Naive thymus-derived CD4-positive, alpha-beta T cell (primary cell): ENCODE measurements at regions not wholly inside any gene's neighbourhood (a gene's known extent, or its start where the extent isn't known, plus 50 kb on each side); places are given as distances from the start of the nearest gene placed in this dataset.

Source experiments
- ATAC-seq: fragments of 150-1000 bp; cut with Tn5 transposase; 2 replicates; pipeline ENCODE4 v1.10.0; 2021; ENCODE audit warnings: mild to moderate bottlenecking, moderate library complexity
- CTCF ChIA-PET: fragments of 350-600 bp; sonication (Branson Sonifier 250); formaldehyde crosslinking; loops from one replicate; lab custom pipeline; 2021; ENCODE audit warnings: antibody characterized with exemption; lab: Charles Lee
- POLR2A ChIA-PET: fragments of 350-600 bp; sonication (Branson Sonifier 250); formaldehyde crosslinking; loops from one replicate; lab custom pipeline; 2021; ENCODE audit warnings: antibody characterized with exemption, inconsistent platforms; lab: Charles Lee
- DNase-seq, 9 donors: peaks; one replicate each; pipeline versions ENCODE4 v3.0.0 to v3.0.0-alpha.2; 2020 to 2022; ENCODE audit warnings: mixed read lengths in 1 of 9
- H3K27ac ChIP-seq: one replicate; pipeline ENCODE4 v1.7.0; 2013; ENCODE audit warnings: mild to moderate bottlenecking, low read depth, low read length, moderate library complexity
- H3K27me3 ChIP-seq, 2 donors: one replicate each; pipeline ENCODE4 v1.7.0; 2013; ENCODE audit warnings: low read length in 2 of 2, mild to moderate bottlenecking in 2 of 2, moderate library complexity in 2 of 2; ENCODE audit not compliant: control insufficient read depth in 2 of 2, insufficient read depth in 2 of 2
- H3K36me3 ChIP-seq, 3 experiments: 1 replicate in 2 of 3; 2 replicates in 1 of 3; pipeline ENCODE4 v1.7.0; 2013; ENCODE audit warnings: low read length in 3 of 3, mild to moderate bottlenecking in 3 of 3, moderate library complexity in 1 of 3; ENCODE audit not compliant: insufficient read depth in 3 of 3, control insufficient read depth in 2 of 3
- H3K4me1 ChIP-seq, 2 donors: one replicate each; pipeline ENCODE4 v1.7.0; 2013; ENCODE audit warnings: low read length in 2 of 2, mild to moderate bottlenecking in 2 of 2, moderate library complexity in 1 of 2; ENCODE audit not compliant: control insufficient read depth in 2 of 2, insufficient read depth in 2 of 2
- H3K4me3 ChIP-seq: 2 replicates; pipeline ENCODE4 v1.7.0; 2013; ENCODE audit warnings: mild to moderate bottlenecking, low read length
- H3K9me3 ChIP-seq, 3 experiments: 1 replicate in 2 of 3; 2 replicates in 1 of 3; pipeline ENCODE4 v1.7.0; 2013; ENCODE audit warnings: low read length in 3 of 3; ENCODE audit not compliant: control insufficient read depth in 2 of 3
- H3K27ac Mint-ChIP-seq, 9 donors: one replicate each; pipeline ENCODE4 v1.8.0; 2020 to 2022; ENCODE audit warnings: mixed read lengths in 9 of 9, mild to moderate bottlenecking in 8 of 9, moderate library complexity in 5 of 9, inconsistent platforms in 2 of 9
- H3K27me3 Mint-ChIP-seq, 5 donors: one replicate each; pipeline ENCODE4 v1.8.0; 2021 to 2022; ENCODE audit warnings: mixed read lengths in 5 of 5, mild to moderate bottlenecking in 1 of 5
- H3K36me3 Mint-ChIP-seq, 5 donors: one replicate each; pipeline ENCODE4 v1.8.0; 2020 to 2022; ENCODE audit warnings: mixed read lengths in 5 of 5, mild to moderate bottlenecking in 3 of 5, inconsistent platforms in 1 of 5
- H3K4me1 Mint-ChIP-seq, 7 donors: one replicate each; pipeline ENCODE4 v1.8.0; 2020 to 2022; ENCODE audit warnings: mixed read lengths in 7 of 7, mild to moderate bottlenecking in 3 of 7, inconsistent platforms in 1 of 7
- H3K4me3 Mint-ChIP-seq, 10 donors: one replicate each; pipeline ENCODE4 v1.8.0; 2020 to 2022; ENCODE audit warnings: mild to moderate bottlenecking in 10 of 10, mixed read lengths in 10 of 10, moderate library complexity in 6 of 10, inconsistent platforms in 2 of 10
- H3K9me3 Mint-ChIP-seq, 11 donors: one replicate each; pipeline ENCODE4 v1.8.0; 2020 to 2022; ENCODE audit warnings: mixed read lengths in 11 of 11, mild to moderate bottlenecking in 4 of 11, inconsistent platforms in 1 of 11, moderate library complexity in 1 of 11
- intact Hi-C, 2 donors: fragments of 100-400 bp; cut with micrococcal nuclease; formaldehyde crosslinking; loops; one replicate each; pipeline ENCODE4 v1.15.1; 2023

DNA sequence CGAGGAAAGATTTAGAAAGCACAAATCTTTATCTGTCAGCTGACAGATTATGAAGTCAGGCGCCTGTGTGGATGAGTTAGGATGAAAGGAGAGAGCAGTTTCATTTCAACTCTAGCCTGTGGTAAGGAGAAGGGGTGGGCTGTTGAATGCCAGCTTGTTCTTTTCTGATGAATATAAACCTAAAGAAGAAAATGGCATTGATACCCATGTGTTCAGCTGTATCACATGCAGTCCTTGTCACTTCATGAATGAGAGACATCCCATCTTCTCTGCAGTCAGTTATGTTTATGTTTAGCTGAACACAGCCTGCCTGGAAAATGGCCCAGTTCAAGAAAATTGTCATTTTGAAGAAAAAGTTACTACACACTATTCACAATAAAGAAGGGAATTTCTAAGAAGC is 345.7 kb upstream of the RBMS3 start:
- Histone ChIP-seq H3K27me3 (no peaks in the 10 kb centered on the region), H3K4me3 (no peak overlapping the region), H3K9me3 (no peaks in the 10 kb centered on the region), H3K4me1 (no peaks in the 10 kb centered on the region), H3K36me3 (no peaks in the 10 kb centered on the region), H3K27ac (no peak overlapping the region)
- POLR2A ChIA-PET, result no interaction called here
- no peaks in the 10 kb centered on the region for H3K27me3 Mint-ChIP-seq
- CTCF ChIA-PET, result no interaction called here
- intact Hi-C loops, result loop anchor here in 1 of 2 donors (5.0 kb wide), 1 partner anchor 347 kb away; the partner anchor contains the start of gene RBMS3
- DNase-seq (no peak), ATAC-seq (no peak)
- peak overlapping the region in 1 of 10 donors; percentile 78 for H3K4me3 Mint-ChIP-seq
- H3K36me3 Mint-ChIP-seq, result peaks cover 0 to 14% (median 0%) of the 10 kb centered on the region in 5 donors
- H3K9me3 Mint-ChIP-seq, result peaks cover 0 to 4% (median 0%) of the 10 kb centered on the region in 11 donors
- H3K4me1 Mint-ChIP-seq, result peaks cover 0 to 40% (median 0%) of the 10 kb centered on the region in 7 donors
- H3K27ac Mint-ChIP-seq, result peak overlapping the region in 1 of 9 donors; percentile 84

DNA sequence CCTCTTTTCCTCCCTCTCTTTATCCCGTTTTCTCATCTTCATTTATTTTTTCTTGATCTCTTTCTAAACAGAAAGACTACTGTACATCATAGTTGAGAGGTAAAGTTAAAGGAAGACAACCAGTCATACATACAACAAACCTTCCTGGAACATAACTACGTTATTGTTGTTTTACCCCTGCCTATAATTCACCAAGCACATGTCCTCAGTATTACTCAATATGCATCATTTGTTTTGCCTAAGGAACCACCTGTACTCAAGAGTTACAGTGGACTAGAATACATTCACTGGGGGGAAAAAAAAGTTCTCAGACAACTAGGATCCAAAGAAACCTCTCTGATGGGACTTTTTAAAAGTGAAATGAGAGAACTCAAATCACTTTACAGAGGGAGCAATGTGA is 344.7 kb upstream of the RBMS3 start:
- peak overlapping the region in 1 of 10 donors; percentile 51 for H3K4me3 Mint-ChIP-seq
- Histone ChIP-seq H3K4me1 (no peaks in the 10 kb centered on the region), H3K36me3 (no peaks in the 10 kb centered on the region), H3K4me3 (no peak overlapping the region), H3K27ac (no peak overlapping the region), H3K27me3 (no peaks in the 10 kb centered on the region), H3K9me3 (no peaks in the 10 kb centered on the region)
- no peak for ATAC-seq
- intact Hi-C loops, result loop anchor here in 1 of 2 donors (5.0 kb wide), 1 partner anchor 346 kb away; the partner anchor contains the start of gene RBMS3
- peaks cover 0 to 9% (median 0%) of the 10 kb centered on the region in 5 donors for H3K36me3 Mint-ChIP-seq
- H3K27ac Mint-ChIP-seq, result peak overlapping the region in 1 of 9 donors; percentile 10
- CTCF ChIA-PET, result no interaction called here
- H3K9me3 Mint-ChIP-seq, result peaks cover 0 to 3% (median 0%) of the 10 kb centered on the region in 11 donors
- POLR2A ChIA-PET, result no interaction called here
- DNase-seq, result no peak
- peaks cover 0 to 44% (median 0%) of the 10 kb centered on the region in 7 donors for H3K4me1 Mint-ChIP-seq
- H3K27me3 Mint-ChIP-seq, result no peaks in the 10 kb centered on the region

DNA sequence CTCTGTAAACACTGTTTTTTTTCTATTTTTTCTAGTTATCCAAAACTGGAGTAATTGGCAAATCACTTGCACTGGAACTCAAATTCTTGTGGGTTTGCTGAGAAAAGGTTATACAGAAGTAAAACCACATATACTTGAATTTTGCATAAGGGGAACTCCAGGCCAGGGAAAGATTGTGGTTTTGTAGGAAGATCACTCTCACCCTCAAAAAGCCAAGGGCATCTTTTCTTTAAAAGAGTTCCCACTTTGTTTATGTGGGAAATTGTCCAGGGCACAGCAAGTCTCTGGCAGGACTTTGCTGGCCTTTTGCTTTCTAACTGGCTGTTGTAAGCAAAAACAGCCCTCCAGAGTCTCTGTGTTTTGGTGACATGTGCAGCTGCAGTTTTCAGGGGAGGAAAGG is 340.3 kb upstream of the RBMS3 start:
- H3K27ac Mint-ChIP-seq, result no peak overlapping the region
- Histone ChIP-seq H3K9me3 (no peaks in the 10 kb centered on the region), H3K36me3 (no peaks in the 10 kb centered on the region), H3K4me3 (no peak overlapping the region), H3K27ac (no peak overlapping the region), H3K4me1 (no peaks in the 10 kb centered on the region), H3K27me3 (no peaks in the 10 kb centered on the region)
- ChIA-PET POLR2A (no interaction called here), CTCF (no interaction called here)
- H3K4me3 Mint-ChIP-seq, result peak overlapping the region in 1 of 10 donors; percentile 55
- peaks cover 0 to 28% (median 0%) of the 10 kb centered on the region in 7 donors for H3K4me1 Mint-ChIP-seq
- ATAC-seq (no peak), DNase-seq (no peak)
- H3K9me3 Mint-ChIP-seq, result peaks cover 0 to 2% (median 0%) of the 10 kb centered on the region in 11 donors
- intact Hi-C loops, result loop anchor here in 1 of 2 donors (10.0 kb wide), 1 partner anchor 244 kb away; no protein-coding TSS in a partner anchor
- H3K36me3 Mint-ChIP-seq, result peaks cover 0 to 5% (median 0%) of the 10 kb centered on the region in 5 donors
- peaks cover 0 to 4% (median 0%) of the 10 kb centered on the region in 5 donors for H3K27me3 Mint-ChIP-seq

DNA sequence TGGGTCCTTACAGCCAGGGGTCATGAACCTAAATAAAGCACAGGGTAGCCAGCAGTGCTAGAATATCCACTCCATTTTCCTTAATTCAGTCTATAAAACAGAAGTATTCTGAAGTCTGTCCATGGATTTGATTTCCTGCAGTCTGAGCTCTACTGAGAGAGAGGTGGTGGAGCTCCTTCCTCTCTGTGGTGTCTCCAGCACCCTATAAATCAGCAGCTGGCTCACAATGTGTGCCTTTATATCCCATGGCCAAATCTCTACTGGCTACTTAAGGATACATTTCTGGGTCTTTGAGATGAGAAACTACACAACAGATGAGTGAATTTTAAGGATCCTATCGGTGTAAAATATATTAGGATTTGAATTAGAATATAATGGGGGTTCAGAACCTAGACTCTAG is 339.9 kb upstream of the RBMS3 start:
- no peak overlapping the region for H3K27ac Mint-ChIP-seq
- ChIA-PET POLR2A (no interaction called here), CTCF (no interaction called here)
- ATAC-seq (no peak), DNase-seq (no peak)
- H3K4me3 ChIP-seq, result no peak overlapping the region
- no peaks in the 10 kb centered on the region for H3K27me3 ChIP-seq
- H3K9me3 Mint-ChIP-seq, result peaks cover 0 to 2% (median 0%) of the 10 kb centered on the region in 11 donors
- H3K27me3 Mint-ChIP-seq, result peaks cover 0 to 4% (median 0%) of the 10 kb centered on the region in 5 donors
- no peaks in the 10 kb centered on the region for H3K9me3 ChIP-seq
- H3K36me3 Mint-ChIP-seq, result peaks cover 0 to 5% (median 0%) of the 10 kb centered on the region in 5 donors
- intact Hi-C loops, result loop anchor here in 1 of 2 donors (10.0 kb wide), 1 partner anchor 244 kb away; no protein-coding TSS in a partner anchor
- H3K36me3 ChIP-seq, result no peaks in the 10 kb centered on the region
- H3K4me1 Mint-ChIP-seq, result peaks cover 0 to 27% (median 0%) of the 10 kb centered on the region in 7 donors
- H3K4me3 Mint-ChIP-seq, result peak overlapping the region in 1 of 10 donors; percentile 2
- H3K27ac ChIP-seq, result no peak overlapping the region
- no peaks in the 10 kb centered on the region for H3K4me1 ChIP-seq

DNA sequence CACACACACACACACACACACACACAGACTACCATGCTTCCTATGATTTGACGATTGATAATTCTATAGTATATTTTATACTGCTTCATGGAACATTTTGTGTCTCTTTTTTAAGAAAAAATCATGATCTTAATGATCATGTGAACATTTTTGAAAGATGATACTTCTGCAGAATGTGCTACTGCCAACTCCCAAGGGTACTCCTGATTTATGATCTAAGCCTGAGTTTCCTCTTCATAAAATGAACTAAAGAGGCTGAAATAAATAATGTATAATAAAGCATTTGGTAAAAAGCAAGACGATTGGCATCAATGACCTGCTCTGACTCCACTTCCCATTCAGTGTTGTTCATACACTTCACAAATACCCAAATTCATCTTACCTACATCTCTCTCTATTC is 333.8 kb upstream of the RBMS3 start:
- ATAC-seq (no peak), DNase-seq (no peak)
- no peaks in the 10 kb centered on the region for H3K9me3 ChIP-seq
- H3K36me3 Mint-ChIP-seq, result peaks cover 0 to 8% (median 0%) of the 10 kb centered on the region in 5 donors
- CTCF ChIA-PET, result no interaction called here
- peaks cover 0 to 7% (median 0%) of the 10 kb centered on the region in 11 donors for H3K9me3 Mint-ChIP-seq
- no peak overlapping the region for H3K4me3 ChIP-seq
- no peaks in the 10 kb centered on the region for H3K36me3 ChIP-seq
- no peaks in the 10 kb centered on the region for H3K27me3 ChIP-seq
- no peak overlapping the region for H3K4me3 Mint-ChIP-seq
- POLR2A ChIA-PET, result no interaction called here
- no peaks in the 10 kb centered on the region for H3K4me1 Mint-ChIP-seq
- H3K27ac ChIP-seq, result no peak overlapping the region
- H3K4me1 ChIP-seq, result no peaks in the 10 kb centered on the region
- intact Hi-C loops, result loop anchor here in 1 of 2 donors (10.0 kb wide), 1 partner anchor 238 kb away; no protein-coding TSS in a partner anchor
- peaks cover 0 to 4% (median 0%) of the 10 kb centered on the region in 5 donors for H3K27me3 Mint-ChIP-seq
- no peak overlapping the region for H3K27ac Mint-ChIP-seq

DNA sequence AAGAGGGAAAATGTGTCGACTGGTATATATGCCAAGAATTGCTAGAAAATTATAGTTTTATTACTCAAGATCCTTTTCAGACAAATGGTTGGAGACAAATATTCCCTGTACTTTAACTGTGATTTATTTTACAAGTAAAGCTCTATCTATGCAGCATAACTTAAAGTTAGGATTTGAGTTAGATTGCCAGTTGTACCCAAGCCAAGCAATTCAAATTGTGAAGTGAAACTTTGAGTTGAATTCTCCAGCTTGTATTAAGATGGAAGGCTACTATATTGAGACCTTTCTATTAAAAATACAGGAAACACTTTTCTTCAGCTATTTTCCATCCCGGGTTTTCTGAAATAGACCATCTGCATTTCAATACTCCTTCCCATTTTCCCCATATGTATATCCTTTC is 333.1 kb upstream of the RBMS3 start:
- no peaks in the 10 kb centered on the region for H3K36me3 ChIP-seq
- Mint-ChIP-seq H3K36me3 (peaks cover 0 to 8% (median 0%) of the 10 kb centered on the region in 5 donors), H3K4me1 (no peaks in the 10 kb centered on the region), H3K27me3 (peaks cover 0 to 4% (median 0%) of the 10 kb centered on the region in 5 donors), H3K27ac (no peak overlapping the region), H3K4me3 (no peak overlapping the region), H3K9me3 (peaks cover 0 to 11% (median 0%) of the 10 kb centered on the region in 11 donors)
- DNase-seq (no peak), ATAC-seq (no peak)
- H3K4me1 ChIP-seq, result no peaks in the 10 kb centered on the region
- no peak overlapping the region for H3K4me3 ChIP-seq
- ChIA-PET POLR2A (no interaction called here), CTCF (no interaction called here)
- no peaks in the 10 kb centered on the region for H3K9me3 ChIP-seq
- H3K27ac ChIP-seq, result no peak overlapping the region
- intact Hi-C loops, result loop anchor here in 1 of 2 donors (10.0 kb wide), 1 partner anchor 237 kb away; no protein-coding TSS in a partner anchor
- no peaks in the 10 kb centered on the region for H3K27me3 ChIP-seq

DNA sequence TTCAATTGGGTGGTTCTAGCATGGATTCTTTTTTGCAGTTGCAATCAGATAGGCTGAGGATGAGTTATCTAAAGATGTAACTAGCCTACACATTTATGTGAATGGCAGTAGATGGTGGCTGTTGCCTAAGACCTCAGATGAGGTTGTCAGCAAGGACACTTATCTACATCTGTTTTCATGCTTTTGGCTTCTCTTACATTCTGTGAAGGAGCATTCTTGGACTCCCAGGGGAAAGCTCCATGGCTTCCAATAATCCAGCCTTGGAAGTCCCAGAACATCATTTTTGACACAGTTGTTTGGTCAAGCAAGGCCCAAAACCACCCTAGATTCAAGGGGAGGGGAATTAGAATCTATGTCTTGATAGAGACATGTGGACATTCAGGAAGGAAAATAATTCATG is 332.2 kb upstream of the RBMS3 start:
- H3K27me3 Mint-ChIP-seq, result no peaks in the 10 kb centered on the region
- ATAC-seq (no peak), DNase-seq (no peak)
- intact Hi-C loops, result loop anchor here in 1 of 2 donors (10.0 kb wide), 1 partner anchor 236 kb away; no protein-coding TSS in a partner anchor
- H3K27ac Mint-ChIP-seq, result no peak overlapping the region
- no peak overlapping the region for H3K4me3 Mint-ChIP-seq
- peaks cover 0 to 11% (median 0%) of the 10 kb centered on the region in 11 donors for H3K9me3 Mint-ChIP-seq
- ChIA-PET POLR2A (no interaction called here), CTCF (no interaction called here)
- H3K36me3 Mint-ChIP-seq, result peaks cover 0 to 8% (median 0%) of the 10 kb centered on the region in 5 donors
- no peaks in the 10 kb centered on the region for H3K4me1 Mint-ChIP-seq
- H3K27ac ChIP-seq, result no peak overlapping the region
- H3K36me3 ChIP-seq, result no peaks in the 10 kb centered on the region
- no peaks in the 10 kb centered on the region for H3K4me1 ChIP-seq
- H3K9me3 ChIP-seq, result no peaks in the 10 kb centered on the region
- no peak overlapping the region for H3K4me3 ChIP-seq
- H3K27me3 ChIP-seq, result no peaks in the 10 kb centered on the region
